ENCODE measurements at regions not wholly inside any gene's neighbourhood (a gene's known extent, or its start where the extent isn't known, plus 50 kb on each side); places are given as distances from the start of the nearest gene placed in this dataset.

DNA sequence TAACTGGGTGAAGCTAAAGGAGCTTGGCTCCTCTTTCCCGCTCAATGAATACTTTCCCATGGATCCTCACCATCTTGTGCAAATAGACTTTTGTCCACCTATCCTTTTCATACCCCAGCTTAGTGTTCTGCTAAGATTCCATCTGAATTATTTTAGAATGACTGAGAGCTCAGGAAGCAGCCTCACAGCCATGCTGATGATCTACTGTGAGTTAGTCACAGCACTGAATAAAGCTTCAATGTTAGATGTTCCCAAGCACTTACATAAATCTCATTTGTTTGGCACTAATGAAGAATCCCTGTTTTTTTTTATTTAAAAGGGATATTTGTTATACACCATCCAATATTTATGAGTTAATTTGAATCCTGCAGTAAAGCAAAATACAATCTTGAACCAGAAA lies 317.6 kb upstream of the TRPC7 start:
- no peak for DNase-seq

DNA sequence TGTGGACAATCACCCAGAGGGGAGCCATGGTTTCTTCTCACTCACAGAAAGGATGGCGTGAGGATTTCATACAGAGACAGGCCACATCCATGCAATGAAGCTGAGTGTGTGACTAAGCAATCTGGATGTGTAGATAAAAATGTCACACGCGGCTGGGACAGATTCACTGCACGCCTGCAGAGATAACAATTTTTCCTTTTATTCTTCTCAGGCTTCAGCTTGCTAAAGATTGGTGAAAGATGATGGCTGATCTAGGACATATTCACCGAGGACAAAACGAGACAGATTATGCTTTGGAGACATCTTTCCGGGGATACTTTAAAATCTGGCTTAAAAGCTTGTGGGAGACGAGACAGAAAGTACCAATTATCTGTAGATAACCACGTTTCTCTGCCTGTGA lies 313.9 kb upstream of the TRPC7 start:
- DNase-seq, result no peak

DNA sequence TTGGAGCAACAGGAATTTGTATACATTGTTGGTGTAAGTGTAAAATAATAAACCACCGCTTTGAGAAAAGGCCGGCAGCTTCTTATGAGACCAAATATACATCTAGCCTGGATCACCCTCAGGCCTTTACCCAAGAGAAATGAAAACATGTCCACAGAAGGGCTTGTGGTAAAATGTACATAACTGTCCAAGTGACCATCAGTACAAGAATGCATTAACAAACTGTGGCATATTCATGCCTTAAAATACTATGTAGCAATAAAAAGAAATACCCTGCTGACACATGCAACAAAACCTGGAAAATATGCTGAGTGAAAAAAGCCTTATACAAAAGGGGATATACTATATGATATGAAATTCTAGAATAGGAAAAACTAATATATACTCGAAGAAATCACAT lies 311.9 kb upstream of the TRPC7 start:
- no peak for DNase-seq

DNA sequence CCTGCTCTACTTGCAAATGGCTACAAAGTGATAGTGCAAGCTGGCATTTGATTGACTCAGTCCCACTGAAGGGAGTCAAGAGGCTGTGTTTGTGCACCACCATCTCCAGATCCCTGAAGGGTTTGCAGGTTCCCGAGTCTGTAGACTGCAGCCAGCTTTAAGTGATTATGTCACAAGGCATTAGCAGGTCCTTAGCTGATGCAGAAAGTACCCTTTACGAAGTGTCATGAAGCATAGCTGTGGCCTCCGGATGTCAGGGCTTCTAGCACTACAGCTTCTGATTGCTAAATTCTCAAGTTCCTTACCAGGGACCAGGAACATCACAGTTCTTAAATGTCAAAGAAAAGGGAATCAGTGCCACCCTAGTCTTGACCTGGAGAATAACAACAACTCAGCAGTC lies 311.3 kb upstream of the TRPC7 start:
- DNase-seq, result no peak

DNA sequence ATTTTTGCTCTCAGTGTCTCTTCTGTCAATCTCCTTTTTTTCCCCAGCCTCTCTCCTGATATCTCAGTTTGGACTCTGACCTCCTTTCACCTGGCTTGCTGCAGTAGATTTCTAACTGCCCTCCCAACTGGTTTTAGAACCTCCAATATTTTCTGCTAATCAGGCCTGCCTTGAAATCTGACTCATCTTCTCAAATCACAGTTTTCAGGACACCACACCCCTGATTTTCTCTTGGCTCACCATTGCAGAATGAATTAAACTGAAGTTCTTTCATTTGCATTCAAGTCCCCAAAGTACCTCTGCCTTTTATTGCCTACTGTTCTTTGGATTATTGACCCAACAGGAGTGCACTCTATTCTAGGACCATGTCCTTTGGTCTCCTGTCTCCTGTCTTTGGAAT lies 310.4 kb upstream of the TRPC7 start:
- no peak for DNase-seq

DNA sequence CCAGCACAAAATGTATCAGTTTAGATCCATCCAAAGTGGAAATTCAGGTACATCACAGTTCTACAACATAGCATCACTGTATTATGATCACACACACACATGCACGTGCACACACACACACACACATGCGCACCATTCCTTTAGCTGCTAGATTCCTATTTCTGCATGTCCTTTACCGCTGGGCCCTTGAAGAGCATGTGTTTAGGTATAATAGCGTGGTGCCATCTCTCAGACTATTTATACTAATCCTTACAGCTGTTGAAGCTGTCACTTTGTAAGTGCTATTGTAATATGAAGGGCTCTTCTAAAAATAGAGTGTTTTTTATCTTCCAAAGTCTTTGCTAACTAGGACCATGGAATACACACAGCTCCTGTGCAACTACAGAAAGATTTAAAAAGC lies 308.8 kb upstream of the TRPC7 start:
- DNase-seq, result no peak

DNA sequence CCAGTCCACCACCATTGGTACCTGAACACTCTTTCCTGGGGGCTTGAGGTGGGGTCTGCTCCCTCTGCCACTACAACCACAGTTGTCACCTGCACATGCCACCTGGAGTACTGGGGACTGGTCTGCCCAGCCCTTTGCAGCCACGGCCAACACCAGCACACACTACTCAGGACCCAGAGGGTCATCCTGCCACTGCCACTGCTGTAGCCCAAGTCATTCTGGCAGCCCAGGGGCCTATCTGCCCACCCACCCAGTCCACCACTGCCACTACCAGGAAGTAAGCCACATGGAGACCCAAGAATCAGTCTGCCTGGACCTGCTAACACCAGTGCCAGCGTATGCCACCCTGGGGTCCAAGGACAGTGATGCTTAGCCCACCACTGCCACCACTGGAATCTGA lies 302.4 kb upstream of the TRPC7 start:
- no peak for DNase-seq

DNA sequence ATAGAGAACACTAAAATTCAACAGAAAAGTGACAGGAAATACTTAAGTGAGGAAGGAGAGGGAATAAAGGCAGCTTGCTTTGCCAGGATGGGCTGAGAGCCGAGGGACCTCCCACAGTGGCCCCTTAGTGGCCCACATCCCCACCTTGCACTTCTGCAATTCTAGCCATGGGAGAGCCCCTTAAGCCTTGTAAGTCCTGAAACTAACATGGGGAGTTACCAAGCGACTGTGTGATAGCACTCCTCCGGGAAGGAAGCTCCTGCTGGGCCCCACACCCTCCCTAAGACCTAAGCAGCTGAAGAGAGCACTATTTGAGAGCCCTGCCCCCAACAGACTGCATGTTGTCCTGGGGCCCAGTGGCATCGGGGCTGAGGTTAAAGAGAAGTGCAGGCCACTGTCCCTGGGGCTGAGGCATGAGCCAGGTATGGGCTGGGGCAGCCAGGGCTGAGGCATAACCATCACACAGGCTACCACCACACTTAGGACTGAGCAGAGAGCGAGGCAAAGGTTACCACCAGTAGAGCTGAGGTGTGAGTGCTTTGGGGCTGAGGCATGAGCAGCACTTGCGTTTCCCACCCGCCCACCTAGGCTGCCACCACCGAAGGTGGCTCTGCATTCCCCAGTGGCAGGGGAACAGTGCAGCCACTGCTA lies 301.8 kb upstream of the TRPC7 start:
- DNase-seq, result no peak

DNA sequence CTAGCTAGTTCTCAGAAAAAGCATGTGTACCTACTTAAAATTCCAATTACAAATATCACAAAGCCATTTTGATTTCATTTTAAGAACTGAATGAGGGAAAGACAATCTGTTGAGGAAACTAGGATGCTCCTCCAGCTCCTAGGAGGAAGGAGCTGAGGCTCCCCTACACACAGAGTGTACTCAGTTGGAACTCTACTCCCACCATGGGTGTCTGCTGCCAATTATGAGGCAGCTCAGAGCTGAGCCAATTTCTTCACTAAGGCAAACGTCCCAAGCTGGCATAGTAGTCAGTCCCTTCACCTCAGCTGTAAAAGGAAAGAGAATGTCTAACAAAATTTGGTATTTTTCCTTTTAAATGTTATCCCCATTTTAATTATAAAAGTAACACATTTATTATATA lies 300.0 kb upstream of the TRPC7 start:
- DNase-seq, result no peak

DNA sequence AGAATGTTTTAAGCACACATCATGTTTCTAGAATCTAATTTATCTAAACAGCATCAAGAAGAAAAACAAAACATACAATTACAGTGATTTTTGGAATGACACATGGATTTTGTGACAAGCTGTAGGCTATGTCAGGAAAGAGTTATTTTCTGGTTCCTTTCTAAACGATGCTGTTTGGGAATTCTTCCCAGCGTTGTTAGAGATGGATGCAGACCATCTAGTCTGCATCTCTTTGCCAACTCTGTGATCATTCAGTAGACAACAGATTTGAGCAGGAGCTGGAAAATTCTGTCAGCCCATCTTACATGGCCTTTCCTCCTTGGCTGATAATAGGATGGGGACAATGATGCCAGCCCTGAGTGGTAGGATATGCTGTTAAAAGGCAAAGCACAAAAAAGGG lies 295.7 kb upstream of the TRPC7 start:
- no peak for DNase-seq

DNA sequence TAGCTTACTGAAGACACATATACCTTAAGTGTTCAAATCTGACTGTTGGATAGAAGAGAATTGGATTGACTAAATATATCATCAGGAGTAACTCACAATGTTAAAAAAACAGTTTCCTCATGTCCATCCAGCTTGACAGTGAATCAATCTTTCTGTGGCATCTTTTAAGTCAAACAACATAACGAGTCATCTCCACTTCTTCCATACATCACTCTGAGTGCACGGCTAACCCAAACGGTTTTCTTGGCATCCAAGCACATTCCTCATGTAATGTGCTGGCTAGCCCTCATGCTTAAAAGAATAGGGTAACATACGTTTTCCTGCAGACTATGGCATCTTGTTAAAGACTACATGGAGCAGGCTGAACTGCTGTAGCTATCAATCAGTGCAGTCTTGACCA lies 291.5 kb upstream of the TRPC7 start:
- DNase-seq, result no peak

DNA sequence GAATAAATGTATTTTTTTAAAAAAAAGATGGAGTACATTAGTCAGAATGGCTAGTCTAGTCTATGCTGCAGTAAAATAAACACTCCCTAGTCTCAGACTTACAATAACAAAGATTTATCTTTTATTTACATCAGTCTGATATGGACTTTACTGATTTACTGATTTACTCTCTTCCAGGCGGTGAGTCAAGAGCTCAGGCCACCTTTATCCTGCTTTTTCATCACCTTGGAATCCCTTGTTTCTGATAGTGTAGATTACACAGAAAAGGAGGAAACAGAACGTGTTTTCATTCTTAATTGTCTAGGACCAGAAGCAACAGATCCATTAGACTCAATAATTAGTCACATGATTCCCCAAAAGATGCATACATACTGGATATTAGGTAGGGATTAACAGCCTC lies 290.1 kb upstream of the TRPC7 start:
- no peak for DNase-seq

DNA sequence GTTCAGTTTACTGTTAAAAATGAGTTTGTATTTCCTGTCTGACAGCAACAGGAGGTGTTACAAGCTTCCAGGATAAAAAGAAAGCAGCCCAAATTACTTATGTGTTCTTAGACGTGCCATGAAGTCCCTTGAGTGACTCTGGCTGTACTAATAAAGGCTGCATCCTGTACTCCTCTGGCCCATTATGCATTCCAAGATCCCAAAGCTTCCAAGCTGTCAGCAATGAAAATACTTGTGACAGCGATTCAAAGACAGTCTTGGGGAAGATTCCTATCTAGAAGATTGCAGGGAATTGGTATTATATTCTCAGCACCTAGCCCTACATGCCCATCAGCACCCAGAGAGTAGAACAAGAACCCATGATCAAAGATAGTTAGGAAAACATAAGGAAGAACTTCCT lies 281.6 kb upstream of the TRPC7 start:
- no peak for DNase-seq

DNA sequence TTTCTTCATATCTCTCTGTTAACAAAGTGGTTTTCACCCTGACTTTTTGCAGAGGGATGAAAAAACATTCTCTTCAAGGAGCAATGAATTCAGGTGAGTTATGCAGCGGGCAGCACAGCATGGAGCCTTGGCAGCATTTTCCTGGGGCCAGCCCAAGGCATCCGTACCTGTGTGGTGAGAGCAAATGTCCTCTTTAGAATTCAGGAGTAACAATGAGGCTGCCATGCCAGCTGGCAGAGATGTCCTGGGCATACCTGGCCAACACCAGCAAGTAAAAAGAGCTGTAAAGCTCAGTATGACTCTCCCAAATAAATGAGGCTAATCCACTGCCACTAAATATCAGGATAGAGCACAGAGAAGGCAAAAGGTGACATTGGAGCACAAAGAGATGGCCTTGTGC lies 277.6 kb upstream of the TRPC7 start:
- no peak for DNase-seq

DNA sequence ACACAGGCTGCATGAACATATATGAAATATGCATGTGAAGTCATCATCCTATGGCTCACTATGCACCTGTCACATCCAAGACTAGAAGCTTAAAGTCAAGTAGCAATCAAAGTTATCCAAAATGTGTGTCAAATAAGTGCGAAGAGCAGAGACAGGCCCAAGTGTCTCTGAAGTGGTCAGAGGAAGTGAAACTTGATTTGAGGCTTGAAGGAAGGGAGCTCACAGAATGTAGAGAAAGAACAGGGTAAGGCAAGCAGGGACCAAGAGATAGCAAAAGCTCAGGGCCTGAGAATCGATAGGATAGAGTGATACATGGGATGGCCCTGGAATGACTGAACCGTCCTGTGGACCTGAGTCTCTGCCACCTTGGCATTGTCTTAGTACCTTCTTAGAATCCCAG lies 274.3 kb upstream of the TRPC7 start:
- no peak for DNase-seq

DNA sequence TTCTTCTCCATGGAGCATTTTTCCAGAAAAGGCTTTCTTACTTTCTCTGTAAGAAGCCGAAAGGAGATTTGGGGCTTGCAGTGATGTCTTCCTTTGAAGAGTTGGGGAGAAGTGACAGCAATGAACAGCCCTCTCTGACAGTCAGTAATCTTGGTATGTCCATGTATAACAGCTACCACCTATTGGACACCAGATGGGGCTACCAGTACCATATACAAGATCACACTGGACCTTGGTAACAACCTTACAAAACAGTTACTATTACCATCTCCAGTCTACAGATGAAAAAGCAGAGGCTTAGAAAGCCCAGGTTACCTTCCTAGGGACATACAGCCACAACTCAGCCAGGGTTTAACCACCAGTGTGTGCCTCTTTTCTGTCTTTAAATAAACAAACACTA lies 272.7 kb upstream of the TRPC7 start:
- no peak for DNase-seq

DNA sequence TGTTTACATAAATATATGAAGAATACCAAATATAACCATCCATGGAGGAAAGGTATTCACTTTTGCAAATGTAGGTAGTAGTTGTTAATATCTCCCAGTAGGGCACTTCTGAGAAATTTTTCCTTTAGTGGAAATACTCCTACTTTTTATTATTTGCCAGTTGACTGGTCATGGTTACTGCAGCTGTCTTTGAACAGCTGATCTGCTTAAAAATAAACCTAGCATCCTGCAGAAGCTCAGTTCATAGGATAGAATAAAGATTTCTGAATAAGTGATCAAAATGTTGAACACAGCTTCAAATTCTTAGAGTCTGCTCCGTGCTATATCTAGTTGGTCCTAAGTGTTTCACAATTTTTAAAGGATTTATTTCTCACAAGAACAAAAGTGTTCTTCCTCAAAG lies 270.7 kb upstream of the TRPC7 start:
- no peak for DNase-seq

DNA sequence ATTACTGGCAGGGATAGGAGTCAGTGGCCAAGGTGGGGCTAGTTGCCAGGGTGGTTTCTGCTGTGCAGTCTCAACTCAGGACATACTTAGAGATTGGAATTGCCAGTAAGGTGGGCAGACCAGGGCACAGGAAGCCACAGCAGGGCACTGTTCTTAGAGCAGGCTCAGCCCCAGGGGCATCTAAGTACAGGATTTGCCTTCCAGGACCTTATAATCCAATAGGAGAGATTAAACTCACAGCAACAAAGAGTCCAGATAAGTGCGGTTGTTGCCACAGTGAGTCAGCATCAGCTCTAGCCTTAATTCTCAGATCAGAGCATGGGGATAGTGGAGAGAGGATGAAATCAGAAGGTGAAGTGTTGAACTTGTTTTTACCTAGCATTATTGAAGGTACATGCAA lies 265.8 kb upstream of the TRPC7 start:
- DNase-seq, result no peak

DNA sequence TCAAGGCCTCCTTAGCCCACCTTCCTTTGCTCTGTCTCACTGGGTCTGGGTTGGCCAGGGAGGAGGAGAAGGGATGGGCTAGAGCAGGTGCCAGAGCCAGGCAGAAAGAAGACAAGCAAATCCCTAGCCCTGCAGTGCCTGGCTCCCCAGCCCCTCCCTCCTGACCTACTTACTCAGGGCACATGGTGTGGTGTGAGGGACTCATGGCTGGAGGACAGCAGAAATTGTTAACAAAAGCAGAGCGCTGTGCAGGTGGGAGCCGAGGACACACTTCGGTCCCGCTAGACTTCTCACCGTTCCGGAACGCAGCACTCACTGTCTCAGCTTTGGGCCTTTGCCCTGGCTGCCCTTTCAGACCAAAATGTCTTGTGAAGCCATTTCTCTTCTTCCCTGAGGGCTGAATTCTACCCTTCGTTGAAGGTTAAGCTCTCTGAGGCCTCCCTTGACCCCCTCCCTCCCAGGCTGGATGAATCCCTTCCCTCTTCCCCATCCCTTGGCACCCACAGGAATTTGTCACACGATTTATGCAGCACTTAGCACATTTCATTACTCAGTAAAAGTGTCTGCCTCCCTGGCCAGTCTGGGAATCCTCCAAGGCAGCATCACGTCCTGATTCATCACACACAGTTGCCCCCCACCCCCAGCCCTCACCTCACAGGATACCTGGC lies 263.9 kb upstream of the TRPC7 start:
- no peak for DNase-seq

DNA sequence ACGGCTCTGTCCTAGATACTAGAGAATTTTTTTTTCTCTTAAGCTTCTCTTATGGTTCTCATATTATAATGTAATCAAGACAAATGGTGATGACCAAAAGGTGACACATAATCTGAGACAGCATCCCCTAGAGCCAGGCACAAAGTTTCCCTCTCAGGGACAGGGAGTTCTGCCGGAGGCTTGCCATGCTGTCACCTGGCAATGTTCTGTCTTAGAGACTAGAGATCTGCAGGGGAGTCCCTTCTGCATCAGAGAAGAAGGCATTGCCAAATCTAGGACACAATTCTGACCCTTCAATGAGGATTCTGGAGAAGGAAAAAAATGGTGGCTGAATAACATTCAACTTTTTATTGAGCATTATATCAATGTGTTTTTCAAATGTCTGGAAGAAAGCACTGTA lies 261.2 kb upstream of the TRPC7 start:
- no peak for DNase-seq

DNA sequence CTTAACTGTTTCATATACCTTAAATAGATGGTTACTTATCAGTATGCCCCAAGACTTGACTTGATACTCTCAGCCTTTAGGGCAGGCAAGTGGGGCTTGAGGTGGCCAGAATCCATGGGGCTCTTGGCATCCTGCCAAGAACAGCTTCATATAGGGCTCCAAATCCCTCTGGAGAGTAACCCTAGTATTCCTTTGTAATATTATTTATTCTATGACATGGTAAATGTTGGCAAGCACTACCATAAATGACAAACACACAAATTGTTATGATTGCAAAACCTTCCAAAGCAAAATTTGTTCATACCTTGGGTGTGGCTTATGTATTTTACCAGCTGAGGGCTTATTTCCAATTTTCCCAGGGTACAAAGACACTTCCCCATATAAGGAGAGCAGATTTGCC lies 257.4 kb upstream of the TRPC7 start:
- no peak for DNase-seq

DNA sequence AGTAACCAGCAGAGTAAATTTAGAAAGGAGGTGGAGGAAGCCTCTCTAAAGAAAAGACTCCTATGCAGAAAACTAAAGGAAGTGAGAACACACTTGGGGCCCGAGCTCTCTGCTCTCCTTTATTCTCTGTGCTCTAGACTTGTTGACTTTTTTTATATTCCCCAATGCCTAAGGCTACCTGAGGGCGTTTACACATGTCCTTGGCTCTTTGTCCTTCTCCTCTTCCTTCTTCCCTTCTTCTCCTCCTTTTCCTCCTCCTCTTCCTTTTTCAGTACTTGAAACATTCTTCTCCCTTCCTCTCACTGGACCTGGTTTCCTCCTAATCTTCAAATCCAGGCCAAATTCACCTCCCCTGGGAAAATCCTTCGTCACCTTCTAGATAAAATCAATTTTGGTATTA lies 256.4 kb upstream of the TRPC7 start:
- no peak for DNase-seq

DNA sequence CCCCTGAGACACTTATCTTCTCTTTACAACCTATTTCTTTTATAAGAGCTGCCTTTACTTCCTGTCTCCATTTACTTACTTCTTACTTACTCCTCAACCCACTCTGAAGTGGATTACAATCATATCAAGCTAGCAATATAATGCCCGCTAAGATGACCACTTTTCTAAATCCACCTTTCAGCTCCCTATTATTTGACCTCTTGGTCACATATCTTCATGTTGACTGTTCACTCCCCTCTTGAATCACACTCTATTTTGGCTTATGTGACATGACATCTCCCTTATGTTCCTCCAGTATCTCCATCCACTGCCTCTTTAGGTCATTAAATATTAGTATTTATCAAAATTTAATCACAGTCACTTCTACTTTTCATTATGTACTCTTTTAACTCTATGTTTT lies 255.3 kb upstream of the TRPC7 start:
- no peak for DNase-seq

DNA sequence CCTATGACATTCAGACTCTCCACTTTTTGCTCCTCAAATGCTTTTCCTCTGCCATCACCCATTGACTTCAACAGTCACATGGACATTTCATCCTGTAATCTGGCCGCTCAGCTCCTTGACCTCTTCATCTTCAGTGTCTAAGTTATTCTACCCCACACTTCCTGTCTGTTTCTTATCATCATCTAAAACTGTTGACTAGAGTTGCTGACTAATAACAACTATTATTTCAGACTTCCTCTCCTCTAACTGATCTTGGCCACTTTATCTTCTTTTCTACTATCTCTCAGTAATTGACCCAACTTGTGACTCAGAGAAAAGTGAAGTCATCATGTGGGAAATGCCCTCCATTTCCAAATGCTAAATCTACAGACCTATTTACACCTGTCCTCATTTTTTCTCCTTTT lies 254.7 kb upstream of the TRPC7 start:
- peak in 1 of 2 donors; percentile 55 for DNase-seq

DNA sequence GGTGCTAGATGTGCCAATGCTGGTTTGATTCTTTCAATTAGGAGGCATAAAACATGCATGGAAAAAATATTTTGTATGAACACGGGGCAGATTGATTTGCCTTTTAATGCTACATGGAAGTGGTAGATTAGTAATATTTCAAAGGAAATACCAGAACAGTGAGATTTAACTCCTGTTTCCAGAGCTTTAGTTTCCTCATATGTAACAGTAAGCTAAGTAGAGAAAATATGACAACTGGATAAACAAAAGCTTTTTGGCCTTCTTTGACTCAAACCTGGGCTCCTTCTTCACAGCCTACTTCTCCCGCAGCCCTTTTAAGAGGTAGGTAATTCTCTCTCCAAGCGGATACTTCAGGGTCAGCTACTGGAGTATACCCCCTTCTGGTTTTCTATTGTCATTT lies 254.2 kb upstream of the TRPC7 start:
- DNase-seq, result no peak

All from bone marrow (tissue), 2 donors.